Osteoblast (primary cell): ENCODE measurements at regions not wholly inside any gene's neighbourhood (a gene's known extent, or its start where the extent isn't known, plus 50 kb on each side); places are given as distances from the start of the nearest gene placed in this dataset.

Source experiments
- DNase-seq: peaks from one replicate; pipeline ENCODE4 v3.0.0; 2011; ENCODE audit warnings: low spot score, mixed read lengths; ENCODE audit not compliant: insufficient read length; ENCODE audit errors: missing footprints
- H2AFZ ChIP-seq: 2 replicates; pipeline ENCODE4 v1.6.0; 2011; ENCODE audit warnings: mild to moderate bottlenecking, low read length
- H3K27ac ChIP-seq: 2 replicates; pipeline ENCODE4 v1.5.1; 2011; ENCODE audit warnings: mild to moderate bottlenecking, low read depth, low read length, moderate library complexity
- H3K27me3 ChIP-seq: 2 replicates; pipeline ENCODE4 v1.6.0; 2012; ENCODE audit warnings: mild to moderate bottlenecking, control low read depth, inconsistent platforms, low read length, moderate library complexity; ENCODE audit not compliant: insufficient read depth
- H3K36me3 ChIP-seq: 2 replicates; pipeline ENCODE4 v1.5.1; 2011; ENCODE audit warnings: mild to moderate bottlenecking, low read length, control low read depth, moderate library complexity; ENCODE audit not compliant: insufficient read depth
- H3K4me1 ChIP-seq: 2 replicates; pipeline ENCODE4 v1.5.1; 2011; ENCODE audit warnings: mild to moderate bottlenecking, low read length, control low read depth, moderate library complexity; ENCODE audit not compliant: insufficient read depth
- H3K4me2 ChIP-seq: 2 replicates; pipeline ENCODE4 v1.6.0; 2011; ENCODE audit warnings: mild to moderate bottlenecking, low read length; ENCODE audit not compliant: insufficient read depth
- H3K4me3 ChIP-seq: fragments of 200-600 bp; sonication (generic); 3 replicates; pipeline ENCODE4 v1.5.1; 2012; ENCODE audit warnings: mild to moderate bottlenecking, low read length, inconsistent platforms; ENCODE audit not compliant: insufficient read depth
- H3K79me2 ChIP-seq: 2 replicates; pipeline ENCODE4 v1.6.0; 2012; ENCODE audit warnings: mild to moderate bottlenecking, low read length, control low read depth, inconsistent platforms; ENCODE audit not compliant: insufficient read depth
- H3K9me3 ChIP-seq: 2 replicates; pipeline ENCODE4 v1.5.1; 2011; ENCODE audit warnings: low read depth, low read length, control low read depth
- H4K20me1 ChIP-seq: 2 replicates; pipeline ENCODE4 v1.6.0; 2012; ENCODE audit warnings: mild to moderate bottlenecking, low read length, control low read depth; ENCODE audit not compliant: insufficient read depth
- TF ChIP-seq, protein P1 (sequence below): IDR thresholded peaks from 2 replicates; pipeline ENCODE4 v1.5.1; 2011; ENCODE audit warnings: mild to moderate bottlenecking, low read depth, low read length, moderate library complexity; ENCODE audit errors: extremely low read depth

DNA sequence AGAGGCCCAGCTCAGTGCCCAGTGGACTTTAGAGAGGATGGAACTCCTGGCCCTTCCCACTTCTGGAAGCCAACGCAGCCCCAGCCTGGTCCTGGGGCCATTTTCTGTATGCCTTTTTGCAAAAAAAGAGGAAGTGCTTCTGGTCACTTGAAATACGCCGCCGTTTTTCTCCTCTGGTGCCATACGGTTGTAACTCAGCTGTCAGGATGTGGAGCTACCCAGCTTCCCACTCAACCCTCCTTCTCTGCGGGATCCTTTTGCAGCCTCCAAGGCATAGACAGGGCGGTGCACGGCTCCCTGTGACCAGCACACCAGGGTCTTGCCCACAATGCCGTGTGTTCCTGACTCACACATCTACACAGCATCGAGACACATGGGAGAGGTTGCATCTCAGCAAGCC lies 369.6 kb downstream of the TCERG1L start:
- Histone ChIP-seq H3K27me3 (no peaks in the 10 kb centered on the region), H4K20me1 (no peaks in the 10 kb centered on the region), H3K4me3 (no peak overlapping the region), H2AFZ (no peak overlapping the region), H3K79me2 (no peaks in the 10 kb centered on the region), H3K4me1 (no peaks in the 10 kb centered on the region), H3K4me2 (no peak overlapping the region), H3K9me3 (peaks cover 7% of the 10 kb centered on the region), H3K36me3 (no peaks in the 10 kb centered on the region), H3K27ac (no peak overlapping the region)
- DNase-seq, result no peak
- TF ChIP-seq, protein P1, sequence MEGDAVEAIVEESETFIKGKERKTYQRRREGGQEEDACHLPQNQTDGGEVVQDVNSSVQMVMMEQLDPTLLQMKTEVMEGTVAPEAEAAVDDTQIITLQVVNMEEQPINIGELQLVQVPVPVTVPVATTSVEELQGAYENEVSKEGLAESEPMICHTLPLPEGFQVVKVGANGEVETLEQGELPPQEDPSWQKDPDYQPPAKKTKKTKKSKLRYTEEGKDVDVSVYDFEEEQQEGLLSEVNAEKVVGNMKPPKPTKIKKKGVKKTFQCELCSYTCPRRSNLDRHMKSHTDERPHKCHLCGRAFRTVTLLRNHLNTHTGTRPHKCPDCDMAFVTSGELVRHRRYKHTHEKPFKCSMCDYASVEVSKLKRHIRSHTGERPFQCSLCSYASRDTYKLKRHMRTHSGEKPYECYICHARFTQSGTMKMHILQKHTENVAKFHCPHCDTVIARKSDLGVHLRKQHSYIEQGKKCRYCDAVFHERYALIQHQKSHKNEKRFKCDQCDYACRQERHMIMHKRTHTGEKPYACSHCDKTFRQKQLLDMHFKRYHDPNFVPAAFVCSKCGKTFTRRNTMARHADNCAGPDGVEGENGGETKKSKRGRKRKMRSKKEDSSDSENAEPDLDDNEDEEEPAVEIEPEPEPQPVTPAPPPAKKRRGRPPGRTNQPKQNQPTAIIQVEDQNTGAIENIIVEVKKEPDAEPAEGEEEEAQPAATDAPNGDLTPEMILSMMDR, result no peak

GRCh38 chr10:130952086-130952485 lies 359.4 kb downstream of the TCERG1L start:
- DNase-seq, result no peak
- no peaks in the 10 kb centered on the region for H4K20me1 ChIP-seq
- no peak overlapping the region for H3K27ac ChIP-seq
- H3K27me3 ChIP-seq, result no peaks in the 10 kb centered on the region
- TF ChIP-seq, protein P1, result no peak
- no peaks in the 10 kb centered on the region for H3K79me2 ChIP-seq
- no peaks in the 10 kb centered on the region for H3K4me1 ChIP-seq
- H3K9me3 ChIP-seq, result no peaks in the 10 kb centered on the region
- no peak overlapping the region for H2AFZ ChIP-seq
- H3K4me3 ChIP-seq, result no peak overlapping the region
- no peaks in the 10 kb centered on the region for H3K36me3 ChIP-seq
- H3K4me2 ChIP-seq, result no peak overlapping the region

DNA sequence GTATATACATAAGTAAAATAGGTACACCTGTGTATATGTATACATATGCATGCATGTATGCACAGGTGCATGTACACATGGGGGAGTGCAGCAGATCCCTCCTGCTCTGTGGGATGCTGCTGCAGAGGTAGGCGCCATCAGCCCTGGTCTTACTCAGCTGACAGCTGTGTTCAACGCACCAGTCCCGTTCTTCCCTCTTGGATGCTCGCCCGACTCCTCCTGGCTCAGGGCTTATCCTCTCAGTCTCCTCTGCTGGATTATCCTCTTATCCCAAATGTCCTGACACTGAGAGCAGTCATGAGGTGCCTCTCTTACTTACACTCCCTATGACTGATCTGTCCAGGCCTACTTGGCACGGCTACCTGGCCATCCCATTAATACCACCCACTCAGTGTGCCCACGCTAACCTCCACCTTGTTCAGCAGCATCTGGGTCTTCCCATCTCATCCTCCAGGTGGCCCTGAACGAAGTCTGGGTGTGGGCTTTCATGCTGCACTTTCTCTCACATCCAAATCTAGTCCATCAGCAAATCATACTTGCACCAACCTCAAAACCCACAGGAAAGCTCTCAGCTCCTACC lies 357.1 kb downstream of the TCERG1L start:
- H3K4me3 ChIP-seq, result no peak overlapping the region
- H3K79me2 ChIP-seq, result no peaks in the 10 kb centered on the region
- H2AFZ ChIP-seq, result no peak overlapping the region
- H4K20me1 ChIP-seq, result no peaks in the 10 kb centered on the region
- no peak overlapping the region for H3K27ac ChIP-seq
- H3K9me3 ChIP-seq, result no peaks in the 10 kb centered on the region
- no peak overlapping the region for H3K4me2 ChIP-seq
- H3K27me3 ChIP-seq, result no peaks in the 10 kb centered on the region
- H3K36me3 ChIP-seq, result no peaks in the 10 kb centered on the region
- TF ChIP-seq, protein P1, result no peak
- H3K4me1 ChIP-seq, result no peaks in the 10 kb centered on the region
- no peak for DNase-seq

DNA sequence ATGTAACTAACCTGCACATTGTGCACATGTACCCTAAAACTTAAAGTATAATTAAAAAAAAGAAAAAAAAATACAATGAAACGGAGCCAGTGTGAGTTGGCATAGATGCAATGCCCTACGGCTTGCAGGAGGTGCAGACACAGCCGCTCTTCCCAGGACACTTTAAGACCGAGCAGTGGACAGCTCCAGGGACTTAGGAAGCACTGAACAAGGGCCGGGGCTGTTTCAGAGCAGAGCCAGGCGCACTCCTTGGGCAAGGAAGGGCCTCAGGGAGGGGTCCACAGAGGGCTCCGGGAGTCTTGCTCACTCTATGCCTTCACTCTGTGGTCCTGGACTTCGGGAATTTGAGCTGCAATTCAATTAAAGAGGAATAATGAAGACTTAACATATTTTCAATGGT lies 355.3 kb downstream of the TCERG1L start:
- H3K27ac ChIP-seq, result no peak overlapping the region
- no peak overlapping the region for H2AFZ ChIP-seq
- H3K9me3 ChIP-seq, result no peaks in the 10 kb centered on the region
- H3K79me2 ChIP-seq, result no peaks in the 10 kb centered on the region
- H4K20me1 ChIP-seq, result no peaks in the 10 kb centered on the region
- no peaks in the 10 kb centered on the region for H3K4me1 ChIP-seq
- no peaks in the 10 kb centered on the region for H3K27me3 ChIP-seq
- H3K4me2 ChIP-seq, result no peak overlapping the region
- TF ChIP-seq, protein P1, result no peak
- no peaks in the 10 kb centered on the region for H3K36me3 ChIP-seq
- no peak for DNase-seq
- H3K4me3 ChIP-seq, result no peak overlapping the region
